ENCODE measurements at regions not wholly inside any gene's neighbourhood (a gene's known extent, or its start where the extent isn't known, plus 50 kb on each side); places are given as distances from the start of the nearest gene placed in this dataset.

DNA sequence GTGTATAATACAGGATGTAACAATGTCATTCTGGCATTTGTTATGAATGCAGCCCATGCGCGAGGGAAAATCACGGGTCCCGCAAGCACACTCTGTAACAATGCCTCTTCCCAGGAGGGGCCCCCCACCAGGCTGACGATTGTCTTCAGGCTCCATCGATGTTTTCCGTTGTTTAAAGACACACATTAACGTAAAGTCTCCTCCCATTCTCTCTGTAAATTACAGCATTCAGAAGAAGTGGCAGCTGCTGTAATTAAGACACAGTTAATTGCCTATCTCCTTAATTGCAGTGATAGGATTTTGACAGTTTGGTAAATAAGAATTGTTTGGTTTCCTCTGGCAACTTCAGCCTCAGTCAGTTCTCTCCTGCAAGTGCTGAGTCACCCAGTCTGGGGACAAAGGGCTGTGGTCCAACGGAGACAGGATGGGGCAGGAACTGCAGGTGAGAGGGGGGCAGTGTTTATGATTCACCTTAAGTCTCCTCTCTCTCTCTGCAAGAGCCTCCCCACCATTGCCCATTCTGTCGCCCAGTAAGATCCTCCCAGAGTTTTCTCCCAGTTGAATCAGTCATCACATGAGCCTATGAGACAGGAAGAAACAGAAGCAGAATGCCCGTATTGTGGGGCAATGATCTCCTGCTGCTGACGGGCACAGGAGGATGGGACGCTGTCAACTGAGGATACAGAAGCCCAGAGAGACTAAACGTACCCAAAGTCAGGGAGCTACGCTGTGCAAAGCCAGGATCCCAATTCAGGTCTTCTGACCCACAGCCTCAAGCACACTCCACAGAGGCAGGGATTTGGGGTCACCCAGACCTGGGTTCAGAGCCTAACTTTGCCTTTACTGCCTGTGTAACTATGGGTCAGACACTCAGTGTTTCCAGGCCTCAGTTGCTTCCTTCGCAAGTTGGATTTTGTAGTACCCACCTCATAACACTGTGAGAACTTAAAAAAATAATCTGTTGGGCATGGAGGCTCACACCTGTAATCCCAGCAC is 110.0 kb downstream of the ADSS2 start:
- intact Hi-C loops (cut with DNase I) = no loop called here
- TF ChIP-seq, protein P1, sequence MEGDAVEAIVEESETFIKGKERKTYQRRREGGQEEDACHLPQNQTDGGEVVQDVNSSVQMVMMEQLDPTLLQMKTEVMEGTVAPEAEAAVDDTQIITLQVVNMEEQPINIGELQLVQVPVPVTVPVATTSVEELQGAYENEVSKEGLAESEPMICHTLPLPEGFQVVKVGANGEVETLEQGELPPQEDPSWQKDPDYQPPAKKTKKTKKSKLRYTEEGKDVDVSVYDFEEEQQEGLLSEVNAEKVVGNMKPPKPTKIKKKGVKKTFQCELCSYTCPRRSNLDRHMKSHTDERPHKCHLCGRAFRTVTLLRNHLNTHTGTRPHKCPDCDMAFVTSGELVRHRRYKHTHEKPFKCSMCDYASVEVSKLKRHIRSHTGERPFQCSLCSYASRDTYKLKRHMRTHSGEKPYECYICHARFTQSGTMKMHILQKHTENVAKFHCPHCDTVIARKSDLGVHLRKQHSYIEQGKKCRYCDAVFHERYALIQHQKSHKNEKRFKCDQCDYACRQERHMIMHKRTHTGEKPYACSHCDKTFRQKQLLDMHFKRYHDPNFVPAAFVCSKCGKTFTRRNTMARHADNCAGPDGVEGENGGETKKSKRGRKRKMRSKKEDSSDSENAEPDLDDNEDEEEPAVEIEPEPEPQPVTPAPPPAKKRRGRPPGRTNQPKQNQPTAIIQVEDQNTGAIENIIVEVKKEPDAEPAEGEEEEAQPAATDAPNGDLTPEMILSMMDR (IDR thresholded peaks at IDR 0.05) = peak in 1 of 4 experiments; percentile 42
- TF ChIP-seq POLR2A (IDR thresholded peaks at IDR 0.05) (no peak), POLR2AphosphoS5 (IDR thresholded peaks at IDR 0.05) (peak; percentile 59)
- H3K36me3 ChIP-seq = no peaks in the 10 kb centered on the region
- no peak overlapping the region for H3K27ac ChIP-seq
- no peaks in the 10 kb centered on the region for H3K27me3 ChIP-seq (replicated peaks; ENCODE audit: insufficient read depth)
- no peak overlapping the region for H3K4me3 ChIP-seq
- DNase-seq (ENCODE audit: low spot score) = peak; percentile 62
- H3K9me3 ChIP-seq = no peaks in the 10 kb centered on the region
- 29% methylated on average over 16 of the region's 16 CpGs for WGBS
- no peaks in the 10 kb centered on the region for H3K4me1 ChIP-seq (replicated peaks)

DNA sequence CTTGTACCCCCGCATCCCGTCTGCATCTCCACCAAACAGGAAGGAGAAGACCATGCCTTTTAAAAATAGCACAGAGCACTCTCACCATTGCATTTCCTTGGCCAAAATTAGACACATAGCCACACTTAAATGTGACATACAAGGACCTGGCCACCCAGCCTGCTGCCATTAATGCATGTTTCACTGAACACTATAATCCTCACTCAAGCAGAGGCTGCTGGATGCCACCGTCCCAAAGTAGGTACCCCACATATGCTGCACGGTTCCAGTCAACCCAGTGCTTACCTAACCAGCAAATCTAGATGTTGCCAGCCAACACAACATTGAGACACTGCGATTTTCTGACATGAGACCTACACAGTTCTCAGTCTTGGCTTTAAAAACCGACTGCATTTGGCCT is 107.7 kb downstream of the ADSS2 start:
- no peak overlapping the region for H3K27ac ChIP-seq
- DNase-seq (ENCODE audit: low spot score) = no peak
- intact Hi-C loops (cut with DNase I) = no loop called here
- 91% methylated on average over 6 of the region's 6 CpGs for WGBS
- TF ChIP-seq POLR2A (IDR thresholded peaks at IDR 0.05) = no peak
- TF ChIP-seq, protein P1 (IDR thresholded peaks at IDR 0.05) = no peak
- TF ChIP-seq POLR2AphosphoS5 (IDR thresholded peaks at IDR 0.05) = no peak
- no peaks in the 10 kb centered on the region for H3K4me1 ChIP-seq (replicated peaks)
- H3K36me3 ChIP-seq = no peaks in the 10 kb centered on the region
- H3K27me3 ChIP-seq (replicated peaks; ENCODE audit: insufficient read depth) = no peaks in the 10 kb centered on the region
- no peaks in the 10 kb centered on the region for H3K9me3 ChIP-seq
- no peak overlapping the region for H3K4me3 ChIP-seq

DNA sequence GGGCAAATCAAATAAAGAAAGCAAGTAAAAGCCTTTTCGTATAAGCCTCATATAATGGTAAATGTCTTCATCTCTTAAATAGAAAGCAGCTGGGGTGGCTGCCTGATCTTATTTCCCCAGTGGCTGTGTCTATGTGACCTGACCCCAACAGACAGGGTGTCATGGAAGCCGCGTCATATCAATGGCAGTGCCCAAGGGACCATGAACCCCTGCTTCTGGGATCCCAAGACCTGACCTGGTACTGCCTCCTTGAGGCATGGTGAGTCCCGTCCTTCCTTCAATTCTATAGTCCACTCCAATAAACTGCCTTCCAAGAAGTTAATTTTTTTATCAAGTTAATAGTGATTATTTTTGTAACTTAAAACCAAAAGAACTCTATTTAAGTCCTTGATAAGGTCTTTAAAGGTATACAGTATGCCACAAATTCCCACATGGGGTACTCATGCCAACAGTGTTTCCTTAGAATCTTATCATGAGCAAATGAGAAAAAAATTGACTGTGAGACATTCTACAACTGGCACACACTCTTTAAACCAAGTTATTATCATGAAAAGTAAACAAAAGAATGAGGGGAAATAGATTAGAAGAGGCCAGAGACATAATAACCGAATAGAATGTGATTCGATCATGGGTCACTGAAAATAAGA is 104.6 kb downstream of the ADSS2 start:
- Histone ChIP-seq H3K36me3 (no peaks in the 10 kb centered on the region), H3K27me3 (replicated peaks; ENCODE audit: insufficient read depth) (no peaks in the 10 kb centered on the region), H3K4me3 (no peak overlapping the region), H3K27ac (peak overlapping the region in 1 of 2 donors; percentile 20), H3K9me3 (no peaks in the 10 kb centered on the region), H3K4me1 (replicated peaks) (no peaks in the 10 kb centered on the region)
- TF ChIP-seq, protein P1 (IDR thresholded peaks at IDR 0.05) = no peak
- TF ChIP-seq POLR2A (IDR thresholded peaks at IDR 0.05) (no peak), POLR2AphosphoS5 (IDR thresholded peaks at IDR 0.05) (no peak)
- WGBS = 77% methylated on average over 6 of the region's 6 CpGs
- no peak for DNase-seq (ENCODE audit: low spot score)
- intact Hi-C loops (cut with DNase I) = no loop called here

DNA sequence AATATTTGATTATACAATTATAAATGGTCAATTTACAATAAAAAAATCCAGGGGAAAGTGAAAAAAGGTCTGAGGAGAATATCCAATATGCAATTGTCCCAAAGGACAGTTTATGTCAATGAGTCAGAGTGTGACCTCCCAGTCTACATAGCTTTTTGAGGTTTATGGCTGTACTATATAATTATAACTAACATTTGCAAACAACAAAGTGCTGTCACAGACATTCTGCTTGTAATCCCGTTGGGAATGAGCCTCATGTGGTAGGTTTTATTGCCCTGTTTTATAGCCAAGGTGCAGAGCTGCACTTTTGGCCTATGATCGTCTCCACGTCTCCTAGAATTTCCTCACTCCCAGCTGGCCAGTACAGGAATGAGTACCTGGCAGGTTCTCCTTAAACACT is 103.8 kb downstream of the ADSS2 start:
- no peak overlapping the region for H3K4me3 ChIP-seq
- TF ChIP-seq POLR2A (IDR thresholded peaks at IDR 0.05) (no peak), POLR2AphosphoS5 (IDR thresholded peaks at IDR 0.05) (peak; percentile 79)
- no peaks in the 10 kb centered on the region for H3K9me3 ChIP-seq
- no peaks in the 10 kb centered on the region for H3K4me1 ChIP-seq (replicated peaks)
- DNase-seq (ENCODE audit: low spot score) = peak; percentile 47
- H3K36me3 ChIP-seq = no peaks in the 10 kb centered on the region
- peak overlapping the region in 1 of 2 donors; percentile 18 for H3K27ac ChIP-seq
- WGBS = 29% methylated on average over 3 of the region's 3 CpGs
- intact Hi-C loops (cut with DNase I) = no loop called here
- no peaks in the 10 kb centered on the region for H3K27me3 ChIP-seq (replicated peaks; ENCODE audit: insufficient read depth)

DNA sequence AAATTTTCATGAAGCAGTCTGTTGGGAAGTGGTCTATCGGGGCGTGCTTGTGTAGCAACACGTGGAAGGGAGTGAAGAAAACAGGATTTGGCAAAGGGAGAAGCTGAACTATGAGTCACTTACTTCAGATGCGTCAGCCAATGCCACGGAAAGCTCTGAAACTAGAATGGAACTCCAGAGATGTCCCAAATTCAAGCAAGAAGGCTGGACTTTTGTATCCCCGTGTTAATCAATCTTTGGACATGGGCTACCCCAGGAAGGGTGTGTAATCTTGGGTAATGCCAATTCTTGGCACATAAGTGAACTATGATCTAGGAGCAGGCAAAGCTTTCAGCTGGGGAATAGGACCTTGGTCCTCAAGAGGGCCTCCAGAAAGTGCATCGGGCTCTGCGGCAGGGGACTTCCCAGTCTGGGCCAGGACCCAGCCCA is 102.6 kb downstream of the ADSS2 start:
- H3K9me3 ChIP-seq = no peaks in the 10 kb centered on the region
- DNase-seq (ENCODE audit: low spot score) = no peak
- H3K27ac ChIP-seq = no peak overlapping the region
- no peak overlapping the region for H3K4me3 ChIP-seq
- H3K27me3 ChIP-seq (replicated peaks; ENCODE audit: insufficient read depth) = no peaks in the 10 kb centered on the region
- 86% methylated on average over 8 of the region's 8 CpGs for WGBS
- no peaks in the 10 kb centered on the region for H3K36me3 ChIP-seq
- no peaks in the 10 kb centered on the region for H3K4me1 ChIP-seq (replicated peaks)
- intact Hi-C loops (cut with DNase I) = no loop called here
- TF ChIP-seq POLR2A (IDR thresholded peaks at IDR 0.05) (no peak), POLR2AphosphoS5 (IDR thresholded peaks at IDR 0.05) (no peak)
- TF ChIP-seq, protein P1 (IDR thresholded peaks at IDR 0.05) = no peak

All from prostate gland (tissue), 2 donors.